Esophagus muscularis mucosa (tissue), 2 donors: ENCODE measurements at regions not wholly inside any gene's neighbourhood (a gene's known extent, or its start where the extent isn't known, plus 50 kb on each side); places are given as distances from the start of the nearest gene placed in this dataset.

Experiments used
- POLR2A ChIP-seq: fragments of 450-650 bp; IDR thresholded peaks from one replicate; pipeline ENCODE4 v1.6.1; 2017; ENCODE audit warnings: antibody characterized with exemption, moderate library complexity, mild to moderate bottlenecking, low read depth
- POLR2AphosphoS5 ChIP-seq, 2 donors: sonication (generic); formaldehyde crosslinking; IDR thresholded peaks; one replicate each; pipeline ENCODE4 v1.6.1; 2017; ENCODE audit warnings: antibody characterized with exemption in 2 of 2

- no peak for TF ChIP-seq POLR2A
- no peak for TF ChIP-seq POLR2AphosphoS5 (IDR thresholded peaks at IDR 0.05)
Observed at GRCh38 chr7:125279961-125280360, 350.3 kb upstream of the POT1 start.
